ENCODE measurements at regions not wholly inside any gene's neighbourhood (a gene's known extent, or its start where the extent isn't known, plus 50 kb on each side); places are given as distances from the start of the nearest gene placed in this dataset.

DNA sequence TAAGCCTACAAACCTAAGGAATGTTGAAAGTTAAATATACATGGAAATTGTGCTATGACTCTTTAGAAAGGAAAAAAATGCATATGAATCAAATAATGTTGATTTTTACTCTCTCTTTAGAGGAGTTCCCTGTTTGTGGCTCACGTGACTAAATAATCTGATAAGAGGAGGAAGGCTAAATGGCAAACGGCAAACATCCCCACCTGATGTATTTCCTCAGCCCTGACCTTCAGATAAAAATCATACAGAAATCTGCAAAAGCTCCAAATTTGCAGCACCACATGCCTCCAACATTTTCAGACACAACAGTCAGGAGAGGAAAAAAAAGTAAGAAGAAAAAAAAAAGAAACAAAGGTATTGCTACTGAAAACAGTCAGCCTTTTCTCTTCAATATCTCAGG, 423.0 kb upstream of the PSMD7 start:
- TF ChIP-seq, protein P1, sequence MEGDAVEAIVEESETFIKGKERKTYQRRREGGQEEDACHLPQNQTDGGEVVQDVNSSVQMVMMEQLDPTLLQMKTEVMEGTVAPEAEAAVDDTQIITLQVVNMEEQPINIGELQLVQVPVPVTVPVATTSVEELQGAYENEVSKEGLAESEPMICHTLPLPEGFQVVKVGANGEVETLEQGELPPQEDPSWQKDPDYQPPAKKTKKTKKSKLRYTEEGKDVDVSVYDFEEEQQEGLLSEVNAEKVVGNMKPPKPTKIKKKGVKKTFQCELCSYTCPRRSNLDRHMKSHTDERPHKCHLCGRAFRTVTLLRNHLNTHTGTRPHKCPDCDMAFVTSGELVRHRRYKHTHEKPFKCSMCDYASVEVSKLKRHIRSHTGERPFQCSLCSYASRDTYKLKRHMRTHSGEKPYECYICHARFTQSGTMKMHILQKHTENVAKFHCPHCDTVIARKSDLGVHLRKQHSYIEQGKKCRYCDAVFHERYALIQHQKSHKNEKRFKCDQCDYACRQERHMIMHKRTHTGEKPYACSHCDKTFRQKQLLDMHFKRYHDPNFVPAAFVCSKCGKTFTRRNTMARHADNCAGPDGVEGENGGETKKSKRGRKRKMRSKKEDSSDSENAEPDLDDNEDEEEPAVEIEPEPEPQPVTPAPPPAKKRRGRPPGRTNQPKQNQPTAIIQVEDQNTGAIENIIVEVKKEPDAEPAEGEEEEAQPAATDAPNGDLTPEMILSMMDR (conservative IDR thresholded peaks at IDR 0.05 in 1 of 2, IDR thresholded peaks at IDR 0.05 in 1 of 2; ENCODE audit: low read depth in 1 of 2, low read length in 2 of 2): no peak
- TF ChIP-seq EZH2 (IDR thresholded peaks at IDR 0.05; ENCODE audit: low read length, missing control alignments): no peak

All from fibroblast of lung (primary cell).